ENCODE measurements at regions not wholly inside any gene's neighbourhood (a gene's known extent, or its start where the extent isn't known, plus 50 kb on each side); places are given as distances from the start of the nearest gene placed in this dataset.
"Not testable (repeated sequence)": the region's sequence is repeated elsewhere in the genome, so short reads cannot be mapped to it uniquely, and the experiment has no call there.

DNA sequence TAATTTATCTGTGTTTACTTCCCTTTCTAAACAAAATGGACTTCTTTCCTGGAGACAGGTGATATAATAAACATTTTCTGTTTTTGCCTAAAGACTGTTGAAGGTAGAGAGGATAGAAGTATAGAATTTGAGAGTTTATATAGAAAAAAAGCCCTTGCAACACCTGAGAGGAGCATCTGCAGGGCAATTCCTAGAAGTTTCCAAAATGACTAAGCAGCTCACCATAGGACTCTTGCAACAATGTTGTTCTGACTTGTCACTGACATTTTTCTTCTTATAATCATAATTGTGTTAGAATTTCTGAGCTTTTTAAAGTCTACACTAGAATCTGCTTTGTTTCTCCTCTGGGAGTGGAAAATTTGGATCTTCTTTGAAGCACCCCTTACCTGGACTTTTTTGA lies 216.8 kb downstream of the TUSC1 start:
- H3K27ac ChIP-seq: no peak overlapping the region
- DNase-seq: no peak
- H3K9me3 ChIP-seq: no peaks in the 10 kb centered on the region
- H3K27me3 ChIP-seq: no peaks in the 10 kb centered on the region
- H3K36me3 ChIP-seq: no peaks in the 10 kb centered on the region
- H3K4me1 ChIP-seq (ENCODE audit: insufficient read depth): no peaks in the 10 kb centered on the region
- no peak for TF ChIP-seq EP300 (IDR thresholded peaks at IDR 0.05)
- no peak for TF ChIP-seq POLR2A (IDR thresholded peaks at IDR 0.05)
- TF ChIP-seq, protein P1, sequence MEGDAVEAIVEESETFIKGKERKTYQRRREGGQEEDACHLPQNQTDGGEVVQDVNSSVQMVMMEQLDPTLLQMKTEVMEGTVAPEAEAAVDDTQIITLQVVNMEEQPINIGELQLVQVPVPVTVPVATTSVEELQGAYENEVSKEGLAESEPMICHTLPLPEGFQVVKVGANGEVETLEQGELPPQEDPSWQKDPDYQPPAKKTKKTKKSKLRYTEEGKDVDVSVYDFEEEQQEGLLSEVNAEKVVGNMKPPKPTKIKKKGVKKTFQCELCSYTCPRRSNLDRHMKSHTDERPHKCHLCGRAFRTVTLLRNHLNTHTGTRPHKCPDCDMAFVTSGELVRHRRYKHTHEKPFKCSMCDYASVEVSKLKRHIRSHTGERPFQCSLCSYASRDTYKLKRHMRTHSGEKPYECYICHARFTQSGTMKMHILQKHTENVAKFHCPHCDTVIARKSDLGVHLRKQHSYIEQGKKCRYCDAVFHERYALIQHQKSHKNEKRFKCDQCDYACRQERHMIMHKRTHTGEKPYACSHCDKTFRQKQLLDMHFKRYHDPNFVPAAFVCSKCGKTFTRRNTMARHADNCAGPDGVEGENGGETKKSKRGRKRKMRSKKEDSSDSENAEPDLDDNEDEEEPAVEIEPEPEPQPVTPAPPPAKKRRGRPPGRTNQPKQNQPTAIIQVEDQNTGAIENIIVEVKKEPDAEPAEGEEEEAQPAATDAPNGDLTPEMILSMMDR (IDR thresholded peaks at IDR 0.05): no peak
- intact Hi-C loops (cut with DNase I): no loop called here
- H3K4me3 ChIP-seq: no peak overlapping the region

DNA sequence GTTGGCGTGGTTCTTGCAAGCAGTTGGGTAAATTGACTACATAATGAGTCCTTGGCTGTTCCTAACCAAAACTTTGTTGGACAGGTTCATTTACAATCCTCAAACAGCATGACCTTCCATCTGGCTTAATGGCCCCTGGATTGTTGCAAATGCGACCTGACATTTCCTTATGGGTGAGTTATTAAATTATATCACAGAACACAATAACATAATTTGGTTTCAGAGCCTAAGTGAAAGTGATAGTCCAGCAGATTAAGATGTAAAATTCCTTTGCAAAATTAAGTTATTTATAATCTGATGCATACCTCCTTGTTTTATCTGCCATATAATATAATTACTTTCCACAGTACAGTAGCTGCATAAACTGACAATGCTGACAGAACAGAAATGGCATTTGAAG lies 224.4 kb downstream of the TUSC1 start:
- no peaks in the 10 kb centered on the region for H3K27me3 ChIP-seq
- no peak overlapping the region for H3K27ac ChIP-seq
- no peak overlapping the region for H3K4me3 ChIP-seq
- no peaks in the 10 kb centered on the region for H3K4me1 ChIP-seq (ENCODE audit: insufficient read depth)
- TF ChIP-seq, protein P1 (IDR thresholded peaks at IDR 0.05): no peak
- TF ChIP-seq POLR2A (IDR thresholded peaks at IDR 0.05) (no peak), EP300 (IDR thresholded peaks at IDR 0.05) (no peak)
- WGBS, 3 donors: 65 to 77% (median 75%) methylated on average over 2 of the region's 2 CpGs
- no peaks in the 10 kb centered on the region for H3K36me3 ChIP-seq
- intact Hi-C loops (cut with DNase I): no loop called here
- H3K9me3 ChIP-seq: no peaks in the 10 kb centered on the region
- no peak for DNase-seq

DNA sequence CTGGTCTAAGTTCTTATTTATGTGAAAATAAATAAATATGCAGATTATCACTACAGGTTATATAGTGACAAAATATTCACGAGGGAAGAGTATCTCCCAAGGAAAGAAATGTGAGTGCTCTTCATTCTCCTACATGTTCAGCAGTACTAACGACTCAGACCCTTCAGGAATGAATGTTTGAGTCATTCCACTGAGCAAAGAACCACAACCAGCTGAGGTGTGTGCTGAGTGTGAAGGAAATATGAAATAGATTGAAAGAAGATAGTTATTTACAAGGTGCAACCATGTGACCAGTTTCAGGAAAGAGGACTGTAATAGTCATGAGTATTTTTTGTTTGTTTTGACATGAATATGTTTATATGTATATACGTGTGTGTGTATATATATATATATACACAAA lies 228.7 kb downstream of the TUSC1 start:
- DNase-seq: no peak
- Histone ChIP-seq H3K27me3 (no peaks in the 10 kb centered on the region), H3K4me3 (no peak overlapping the region), H3K36me3 (no peaks in the 10 kb centered on the region), H3K4me1 (ENCODE audit: insufficient read depth) (no peaks in the 10 kb centered on the region), H3K9me3 (no peaks in the 10 kb centered on the region), H3K27ac (no peak overlapping the region)
- TF ChIP-seq, protein P1 (IDR thresholded peaks at IDR 0.05): no peak
- no peak for TF ChIP-seq POLR2A (IDR thresholded peaks at IDR 0.05)
- TF ChIP-seq EP300 (IDR thresholded peaks at IDR 0.05): no peak
- 62 to 68% (median 66%) methylated on average over 3 of the region's 3 CpGs for WGBS, 3 donors
- intact Hi-C loops (cut with DNase I): no loop called here

DNA sequence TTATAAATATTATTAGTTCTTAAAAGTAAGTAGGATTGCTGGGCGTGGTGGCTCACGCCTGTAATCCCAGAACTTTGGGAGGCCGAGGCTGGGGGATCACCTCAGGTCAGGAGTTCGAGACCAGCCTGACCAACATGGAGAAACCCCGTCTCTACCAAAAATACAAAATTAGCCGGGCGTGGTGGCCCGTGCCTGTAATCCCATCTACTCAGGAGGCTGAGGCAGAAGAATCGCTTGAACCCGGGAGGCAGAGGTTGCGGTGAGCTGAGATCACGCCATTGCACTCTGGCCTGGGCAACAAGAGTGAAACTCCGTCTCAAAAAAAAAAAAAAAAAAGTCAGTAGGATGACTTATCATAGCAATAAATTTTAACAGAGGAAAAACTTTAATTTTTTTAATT lies 232.5 kb downstream of the TUSC1 start:
- H3K9me3 ChIP-seq; H3K4me3 ChIP-seq; H3K4me1 ChIP-seq (ENCODE audit: insufficient read depth); H3K27ac ChIP-seq; intact Hi-C loops (cut with DNase I); H3K27me3 ChIP-seq; H3K36me3 ChIP-seq; DNase-seq: not testable (repeated sequence)
- WGBS, 3 donors: 90 to 95% (median 94%) methylated on average over 13 of the region's 13 CpGs

DNA sequence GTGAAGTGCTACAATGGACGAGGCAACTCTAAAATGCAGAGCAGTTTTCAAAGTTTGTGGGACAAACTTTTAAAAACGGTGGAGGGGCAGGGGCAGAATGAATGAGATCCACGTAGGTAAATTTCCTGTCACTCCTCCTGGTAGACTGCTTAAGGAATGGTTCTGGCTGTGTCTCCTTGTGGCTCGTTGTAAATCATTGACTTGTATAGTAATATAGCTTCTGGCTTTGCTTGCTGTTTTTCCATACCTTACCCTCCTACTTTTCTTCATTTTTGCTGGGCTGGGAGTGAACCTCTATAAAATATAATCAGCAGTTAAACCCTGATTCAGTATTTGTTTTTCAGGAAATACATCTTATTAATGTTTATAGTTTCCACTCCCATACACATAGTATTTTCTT lies 235.7 kb downstream of the TUSC1 start:
- TF ChIP-seq EP300 (IDR thresholded peaks at IDR 0.05) (no peak), POLR2A (IDR thresholded peaks at IDR 0.05) (no peak)
- TF ChIP-seq, protein P1 (IDR thresholded peaks at IDR 0.05): no peak
- intact Hi-C loops (cut with DNase I): no loop called here
- H3K36me3 ChIP-seq: no peaks in the 10 kb centered on the region
- no peak for DNase-seq
- H3K27ac ChIP-seq: no peak overlapping the region
- no peaks in the 10 kb centered on the region for H3K27me3 ChIP-seq
- no peaks in the 10 kb centered on the region for H3K4me1 ChIP-seq (ENCODE audit: insufficient read depth)
- WGBS, 3 donors: 17 to 21% (median 20%) methylated on average over 4 of the region's 4 CpGs
- H3K4me3 ChIP-seq: no peak overlapping the region
- no peaks in the 10 kb centered on the region for H3K9me3 ChIP-seq
